A549 (cell line): ENCODE measurements at regions not wholly inside any gene's neighbourhood (a gene's known extent, or its start where the extent isn't known, plus 50 kb on each side); places are given as distances from the start of the nearest gene placed in this dataset.

Source experiments
- ATAC-seq, 2 experiments: fragments of 200-7000 bp in 1 of 2; fragments of >200 bp in 1 of 2; cut with Nextera tagmentation in 1 of 2; cut with Tn5 transposase in 1 of 2; 3 replicates each; pipeline versions ENCODE4 v1.8.0 to v1.9.1; 2018 to 2020; ENCODE audit warnings: mild to moderate bottlenecking in 1 of 2, moderate library complexity in 1 of 2
- CTCF ChIA-PET: fragments of 300-600 bp; sonication (Branson Sonifier 250); formaldehyde crosslinking; extraction: SDS; loops from one replicate; lab custom pipeline; 2021; ENCODE audit warnings: antibody characterized with exemption, inconsistent platforms; lab: Yijun Ruan, JAX
- POLR2A ChIA-PET: fragments of 350-600 bp; formaldehyde crosslinking; extraction: SDS; loops from one replicate; lab custom pipeline; 2021; ENCODE audit warnings: antibody characterized with exemption, inconsistent platforms; lab: Yijun Ruan, JAX
- DNase-seq, 2 experiments: peaks; one replicate each; pipeline versions ENCODE4 v3.0.0 to v3.0.0-alpha.2; 2011 to 2016; ENCODE audit warnings: low read depth in 1 of 2, low spot score in 1 of 2
- FAIRE-seq: peaks from 2 replicates; lab custom pipeline; 2011; peaks lifted over from hg19 to GRCh38; lab: Jason Lieb, UNC
- H3K27ac ChIP-seq, 2 experiments: fragments of >200 bp; sonication (Bioruptor Twin); formaldehyde crosslinking; 3 replicates each; pipeline ENCODE4 v1.5.1; 2016 to 2017
- H3K4me1 ChIP-seq: fragments of >200 bp; sonication (Bioruptor Twin); formaldehyde crosslinking; 3 replicates; pipeline ENCODE4 v1.6.1; 2016
- H3K4me2 ChIP-seq: fragments of >200 bp; sonication (Bioruptor Twin); formaldehyde crosslinking; 3 replicates; pipeline ENCODE4 v1.6.1; 2016
- H3K4me3 ChIP-seq: fragments of >200 bp; sonication (Bioruptor Twin); formaldehyde crosslinking; 3 replicates; pipeline ENCODE4 v1.5.1; 2016
- H3K9me3 ChIP-seq: fragments of >200 bp; sonication (Bioruptor Twin); formaldehyde crosslinking; 3 replicates; pipeline ENCODE4 v1.6.1; 2016
- CBX2 ChIP-seq: fragments of 200-600 bp; sonication (generic); IDR thresholded peaks from 2 replicates; pipeline ENCODE4 v1.6.1; 2016; ENCODE audit warnings: low read depth, mild to moderate bottlenecking, borderline replicate concordance
- CBX8 ChIP-seq: fragments of 200-600 bp; sonication (generic); IDR thresholded peaks from 2 replicates; pipeline ENCODE4 v1.6.1; 2016
- CEBPB ChIP-seq, 2 experiments: fragments of >200 bp in 1 of 2; sonication (Bioruptor Twin) in 1 of 2; formaldehyde crosslinking in 1 of 2; IDR thresholded peaks; 2 replicates each; pipeline ENCODE4 v1.6.1; 2012 to 2016
- CHD2 ChIP-seq: fragments of 150-350 bp; IDR thresholded peaks from 2 replicates; pipeline ENCODE4 v1.6.1; 2014; ENCODE audit warnings: low read length; ENCODE audit not compliant: partially characterized antibody
- CHD4 ChIP-seq: fragments of 200-600 bp; sonication (generic); IDR thresholded peaks from 2 replicates; pipeline ENCODE4 v1.6.1; 2016; ENCODE audit warnings: antibody characterized with exemption, mild to moderate bottlenecking, borderline replicate concordance
- EHF ChIP-seq: fragments of 250-450 bp; sonication (Bioruptor Pico); IDR thresholded peaks from 2 replicates; pipeline ENCODE4 v1.5.0; 2020; ENCODE audit warnings: mild to moderate bottlenecking
- EHMT2 ChIP-seq: fragments of 200-600 bp; sonication (generic); IDR thresholded peaks from 2 replicates; pipeline ENCODE4 v1.6.1; 2016; ENCODE audit warnings: antibody characterized with exemption, low read depth, mild to moderate bottlenecking, moderate library complexity
- FOSB ChIP-seq: fragments of 250-450 bp; sonication (Bioruptor Pico); IDR thresholded peaks from 2 replicates; pipeline ENCODE4 v1.5.0; 2020; ENCODE audit warnings: mild to moderate bottlenecking, moderate library complexity
- FOSL2 ChIP-seq, 2 experiments: fragments of 450-650 bp in 1 of 2; fragments of >200 bp in 1 of 2; sonication (Bioruptor Twin) in 1 of 2; formaldehyde crosslinking; IDR thresholded peaks; 2 replicates each; pipeline versions ENCODE4 v1.5.0 to v1.6.1; 2016 to 2020; ENCODE audit warnings: mild to moderate bottlenecking in 1 of 2, moderate library complexity in 1 of 2
- FOXS1 ChIP-seq: fragments of 250-450 bp; sonication (Bioruptor Pico); IDR thresholded peaks from 2 replicates; pipeline ENCODE4 v1.5.0; 2020; ENCODE audit warnings: mild to moderate bottlenecking, moderate library complexity
- HOXA7 ChIP-seq: fragments of 250-450 bp; sonication (Bioruptor Pico); IDR thresholded peaks from 2 replicates; pipeline ENCODE4 v1.5.0; 2020; ENCODE audit warnings: mild to moderate bottlenecking, moderate library complexity
- HOXB13 ChIP-seq: fragments of 250-450 bp; sonication (Bioruptor Pico); IDR thresholded peaks from 2 replicates; pipeline ENCODE4 v1.5.0; 2020; ENCODE audit warnings: low read depth, mild to moderate bottlenecking, moderate library complexity
- HOXB5 ChIP-seq: fragments of 250-450 bp; sonication (Bioruptor Pico); IDR thresholded peaks from 2 replicates; pipeline ENCODE4 v1.5.0; 2020; ENCODE audit warnings: mild to moderate bottlenecking, moderate library complexity
- JUN ChIP-seq, 2 experiments: fragments of >200 bp; sonication (Bioruptor Twin); formaldehyde crosslinking; IDR thresholded peaks; 2 replicates in 1 of 2; 3 replicates in 1 of 2; pipeline ENCODE4 v1.6.1; 2016 to 2017
- KDM1A ChIP-seq: fragments of 200-600 bp; sonication (generic); IDR thresholded peaks from 2 replicates; pipeline ENCODE4 v1.6.1; 2016; ENCODE audit warnings: low read depth, mild to moderate bottlenecking
- KDM5A ChIP-seq: fragments of 200-600 bp; sonication (generic); IDR thresholded peaks from 2 replicates; pipeline ENCODE4 v1.6.1; 2016; ENCODE audit warnings: antibody characterized with exemption, mild to moderate bottlenecking
- MAX ChIP-seq: IDR thresholded peaks from 2 replicates; pipeline ENCODE4 v1.6.1; 2012
- MAZ ChIP-seq: fragments of 150-350 bp; IDR thresholded peaks from 2 replicates; pipeline ENCODE4 v1.6.1; 2014; ENCODE audit warnings: antibody characterized with exemption, low read depth, low read length, borderline replicate concordance
- NFE2L2 ChIP-seq: fragments of 150-350 bp; conservative IDR thresholded peaks from 2 replicates; pipeline ENCODE4 v1.6.1; 2014; ENCODE audit warnings: low read length
- NPAS2 ChIP-seq: fragments of 250-450 bp; sonication (Bioruptor Pico); IDR thresholded peaks from 2 replicates; pipeline ENCODE4 v1.8.0; 2022; ENCODE audit warnings: mild to moderate bottlenecking, moderate library complexity, borderline replicate concordance
- REST ChIP-seq: fragments of 200-600 bp; sonication (generic); IDR thresholded peaks from 2 replicates; pipeline ENCODE4 v1.6.1; 2016; ENCODE audit warnings: antibody characterized with exemption, mild to moderate bottlenecking, moderate library complexity
- RFX5 ChIP-seq: fragments of 450-650 bp; IDR thresholded peaks from 2 replicates; pipeline ENCODE4 v1.7.1; 2014; ENCODE audit warnings: antibody characterized with exemption, mild to moderate bottlenecking, moderate library complexity
- RNF2 ChIP-seq: fragments of 200-600 bp; sonication (generic); IDR thresholded peaks from 2 replicates; pipeline ENCODE4 v1.6.1; 2016; ENCODE audit warnings: low read depth, mild to moderate bottlenecking, antibody characterized with exemption, moderate library complexity, borderline replicate concordance
- SMC3 ChIP-seq: fragments of >200 bp; sonication (Bioruptor Twin); formaldehyde crosslinking; IDR thresholded peaks from 3 replicates; pipeline ENCODE4 v1.6.1; 2018; ENCODE audit warnings: inconsistent platforms
- TP53 ChIP-seq: fragments of 250-450 bp; sonication (Bioruptor Pico); IDR thresholded peaks from 2 replicates; pipeline ENCODE4 v1.5.0; 2021; ENCODE audit warnings: mild to moderate bottlenecking, moderate library complexity
- USF2 ChIP-seq: fragments of 450-650 bp; IDR thresholded peaks from 2 replicates; pipeline ENCODE4 v1.6.1; 2014; ENCODE audit warnings: antibody characterized with exemption
- ZC3H11A ChIP-seq: fragments of 450-650 bp; IDR thresholded peaks from 2 replicates; pipeline ENCODE4 v1.6.1; 2014; ENCODE audit warnings: antibody characterized with exemption, mild to moderate bottlenecking
- ZSCAN20 ChIP-seq: fragments of 250-450 bp; sonication (Bioruptor Pico); IDR thresholded peaks from 2 replicates; pipeline ENCODE4 v1.8.0; 2022; ENCODE audit warnings: mild to moderate bottlenecking, moderate library complexity
- WGBS: methylation state at CpG from one replicate; pipeline ENCODE4 v1.1.6; 2017; ENCODE audit errors: missing lambda C conversion rate; 5-methylcytosine and 5-hydroxymethylcytosine counted together

GRCh38 chr6:21409231-21409630 lies 184.3 kb upstream of the SOX4 start:
- TF ChIP-seq KDM1A (no peak), KDM5A (no peak), FOSB (CRISPR knock-in tag) (no peak), EHMT2 (no peak), HOXA7 (CRISPR knock-in tag) (no peak), CHD4 (no peak), NPAS2 (no peak), CHD2 (no peak), ZC3H11A (no peak), CBX8 (no peak), REST (no peak), CBX2 (no peak), MAX (no peak), EHF (CRISPR knock-in tag) (no peak)
- no peak for FAIRE-seq
- CTCF ChIA-PET: no interaction called here

GRCh38 chr6:21413428-21413827 lies 180.1 kb upstream of the SOX4 start:
- DNase-seq: no peak
- 85% methylated on average over 1 of the region's 1 CpG for WGBS
- no peak overlapping the region for H3K4me3 ChIP-seq
- no peaks in the 10 kb centered on the region for H3K4me1 ChIP-seq
- POLR2A ChIA-PET: no interaction called here
- TF ChIP-seq KDM1A (no peak), SMC3 (no peak), FOSL2 (IDR thresholded peaks at IDR 0.05) (no peak), FOSL2 (CRISPR knock-in tag; IDR thresholded peaks at IDR 0.05) (no peak), CHD4 (no peak), RFX5 (no peak), HOXB5 (CRISPR knock-in tag) (no peak), HOXB13 (no peak), ZSCAN20 (CRISPR knock-in tag) (no peak), CEBPB (IDR thresholded peaks at IDR 0.05) (no peak), NPAS2 (no peak), JUN (IDR thresholded peaks at IDR 0.05) (no peak), FOSB (CRISPR knock-in tag) (no peak), MAZ (no peak), TP53 (CRISPR knock-in tag) (no peak), NFE2L2 (no peak), RNF2 (no peak), USF2 (no peak), REST (no peak), FOXS1 (no peak)
- no peak overlapping the region for H3K4me2 ChIP-seq
- CTCF ChIA-PET: no interaction called here
- no peak overlapping the region for H3K27ac ChIP-seq
- no peak for FAIRE-seq
- no peak for ATAC-seq
- H3K9me3 ChIP-seq: no peaks in the 10 kb centered on the region

More at GRCh38 chr6:21409231-21409630, 184.3 kb upstream of the SOX4 start:
- H3K4me3 ChIP-seq: no peak overlapping the region
- H3K9me3 ChIP-seq: no peaks in the 10 kb centered on the region
- ATAC-seq (no peak), DNase-seq (no peak)
- H3K4me2 ChIP-seq: no peak overlapping the region
- H3K4me1 ChIP-seq: no peaks in the 10 kb centered on the region
- no peak overlapping the region for H3K27ac ChIP-seq
- POLR2A ChIA-PET: no interaction called here
- WGBS: 86% methylated on average over 5 of the region's 5 CpGs
